MCF 10A (cell line): ENCODE measurements at regions not wholly inside any gene's neighbourhood (a gene's known extent, or its start where the extent isn't known, plus 50 kb on each side); places are given as distances from the start of the nearest gene placed in this dataset.

Experiments
- BruUV-seq: library from RNA; stranded (reverse); fragments of 400-500 nt; replicated peaks from 2 replicates; lab custom pipeline; 2021; lab: Mats Ljungman, UMichigan
- CTCF ChIA-PET: fragments of 300-600 bp; sonication (Branson Sonifier 250); formaldehyde crosslinking; extraction: SDS; loops from one replicate; lab custom pipeline; 2021; ENCODE audit warnings: antibody characterized with exemption, inconsistent platforms; lab: Yijun Ruan, JAX
- POLR2A ChIA-PET: fragments of 300-600, 350-650 bp; sonication (Branson Sonifier 250); formaldehyde crosslinking; extraction: SDS; loops from one replicate; lab custom pipeline; 2020; ENCODE audit warnings: antibody characterized with exemption, inconsistent platforms; lab: Yijun Ruan, JAX
- DNase-seq: peaks from one replicate; pipeline ENCODE4 v3.0.0-alpha.2; 2018; ENCODE audit not compliant: unreplicated experiment
- H3K27ac Mint-ChIP-seq: one replicate; pipeline ENCODE4 v1.8.0; 2022; ENCODE audit warnings: mild to moderate bottlenecking, low read depth, mixed read lengths; ENCODE audit not compliant: unreplicated experiment
- H3K27me3 Mint-ChIP-seq: one replicate; pipeline ENCODE4 v1.8.0; 2022; ENCODE audit warnings: mixed read lengths; ENCODE audit not compliant: insufficient read depth, unreplicated experiment
- H3K36me3 Mint-ChIP-seq: one replicate; pipeline ENCODE4 v1.8.0; 2022; ENCODE audit warnings: mild to moderate bottlenecking, moderate library complexity, mixed read lengths; ENCODE audit not compliant: insufficient read depth, unreplicated experiment
- H3K4me1 Mint-ChIP-seq: one replicate; pipeline ENCODE4 v1.8.0; 2022; ENCODE audit warnings: mixed read lengths; ENCODE audit not compliant: insufficient read depth, unreplicated experiment
- H3K4me3 Mint-ChIP-seq: one replicate; pipeline ENCODE4 v1.8.0; 2022; ENCODE audit warnings: mild to moderate bottlenecking, moderate library complexity, mixed read lengths; ENCODE audit not compliant: unreplicated experiment
- H3K9me3 Mint-ChIP-seq: one replicate; pipeline ENCODE4 v1.8.0; 2022; ENCODE audit warnings: mixed read lengths; ENCODE audit not compliant: unreplicated experiment
- CTCF ChIP-seq: fragments of 200-600 bp; IDR thresholded peaks from one replicate; pipeline ENCODE4 v1.8.0; 2022; ENCODE audit warnings: antibody characterized with exemption, mild to moderate bottlenecking; ENCODE audit not compliant: unreplicated experiment
- intact Hi-C: fragments of 100-400 bp; cut with micrococcal nuclease; formaldehyde crosslinking; loops from 2 replicates; pipeline ENCODE4 v1.14.1; 2022

- no peak overlapping the region for H3K27ac Mint-ChIP-seq
- peak; percentile 4 for DNase-seq
Measured at GRCh38 chr21:29477941-29478340, 179.2 kb downstream of the BACH1 start.

GRCh38 chr21:29481081-29481480 is 182.4 kb downstream of the BACH1 start:
- ChIA-PET POLR2A (no interaction called here), CTCF (interaction anchor here (0.6 kb wide), 1 partner anchor 575 kb away, joined by 6 read pairs; no protein-coding TSS in a partner anchor)
- Mint-ChIP-seq H3K36me3 (peaks cover 5% of the 10 kb centered on the region), H3K4me1 (no peaks in the 10 kb centered on the region), H3K27me3 (no peaks in the 10 kb centered on the region), H3K9me3 (no peaks in the 10 kb centered on the region), H3K27ac (no peak overlapping the region), H3K4me3 (no peak overlapping the region)
- no TSS peak for BruUV-seq
- intact Hi-C loops, result no loop called here
- no peak for DNase-seq
- no peak for TF ChIP-seq CTCF

More at GRCh38 chr21:29477941-29478340, 179.2 kb downstream of the BACH1 start:
- intact Hi-C loops, result loop anchor here (2.0 to 10.0 kb wide), 3 partner anchors 316 to 717 kb away; no protein-coding TSS in a partner anchor
- ChIA-PET POLR2A (no interaction called here), CTCF (interaction anchor here (0.6 to 4.5 kb wide), 16 partner anchors 9 to 822 kb away, joined by 3 to 63 read pairs (median 4); no protein-coding TSS in a partner anchor)
- Mint-ChIP-seq H3K36me3 (no peaks in the 10 kb centered on the region), H3K27me3 (no peaks in the 10 kb centered on the region), H3K4me1 (no peaks in the 10 kb centered on the region), H3K4me3 (no peak overlapping the region), H3K9me3 (no peaks in the 10 kb centered on the region)
- TF ChIP-seq CTCF, result no peak
- no TSS peak for BruUV-seq

GRCh38 chr21:29481641-29482040 is 182.9 kb downstream of the BACH1 start:
- BruUV-seq, result no TSS peak
- TF ChIP-seq CTCF, result no peak
- intact Hi-C loops, result no loop called here
- Mint-ChIP-seq H3K4me3 (no peak overlapping the region), H3K27ac (no peak overlapping the region), H3K9me3 (no peaks in the 10 kb centered on the region), H3K27me3 (no peaks in the 10 kb centered on the region), H3K36me3 (peaks cover 5% of the 10 kb centered on the region), H3K4me1 (no peaks in the 10 kb centered on the region)
- DNase-seq, result no peak
- ChIA-PET CTCF (interaction anchor here (0.6 to 1.3 kb wide), 2 partner anchors 368 to 1588 kb away, joined by 3 to 6 read pairs; no protein-coding TSS in a partner anchor), POLR2A (no interaction called here)

DNA sequence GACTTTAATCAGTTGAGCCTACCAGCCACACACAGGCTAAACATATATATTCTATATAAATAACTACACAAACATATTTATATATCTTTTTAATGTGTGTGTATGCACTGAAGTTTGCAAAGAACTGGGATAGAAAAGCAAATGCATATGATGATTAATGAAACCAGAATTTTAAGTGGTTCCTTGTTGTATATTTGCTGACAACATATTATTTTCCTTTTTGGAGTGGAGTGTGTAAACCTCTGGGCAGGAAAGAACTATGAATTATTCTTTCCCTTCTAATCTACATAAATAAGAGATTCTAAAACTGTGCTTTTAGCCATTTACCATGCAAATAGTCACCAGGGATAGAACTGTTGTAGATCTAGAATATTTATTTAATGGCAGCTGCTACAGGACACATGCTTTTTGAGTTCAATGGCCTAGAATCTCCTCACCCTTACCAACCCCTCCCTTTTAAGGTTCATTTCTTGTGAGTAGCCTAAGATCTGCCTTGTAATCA is 187.6 kb downstream of the BACH1 start:
- Mint-ChIP-seq H3K9me3 (no peaks in the 10 kb centered on the region), H3K27ac (no peak overlapping the region), H3K36me3 (peaks cover 5% of the 10 kb centered on the region), H3K27me3 (no peaks in the 10 kb centered on the region), H3K4me3 (no peak overlapping the region), H3K4me1 (no peaks in the 10 kb centered on the region)
- TF ChIP-seq CTCF, result no peak
- intact Hi-C loops, result no loop called here
- ChIA-PET POLR2A (interaction anchor here (0.9 kb wide), 1 partner anchor 389 kb away, joined by 3 read pairs; no protein-coding TSS in a partner anchor), CTCF (interaction anchor here (0.6 to 3.1 kb wide), 2 partner anchors 10 to 168 kb away, joined by 4 to 28 read pairs; no protein-coding TSS in a partner anchor)
- BruUV-seq, result no TSS peak
- no peak for DNase-seq
